Lower lobe of right lung (tissue), 2 donors: ENCODE measurements at regions not wholly inside any gene's neighbourhood (a gene's known extent, or its start where the extent isn't known, plus 50 kb on each side); places are given as distances from the start of the nearest gene placed in this dataset.

Source experiments
- ATAC-seq, 2 donors: fragments of 200-7000 bp; cut with Tn5 transposase; one replicate each; pipeline ENCODE4 v1.9.1; 2020 to 2022; ENCODE audit warnings: mild to moderate bottlenecking in 2 of 2, moderate library complexity in 2 of 2
- DNase-seq: peaks from one replicate; pipeline ENCODE4 v3.0.0-alpha.2; 2020
- H3K27ac ChIP-seq: fragments of 200-600 bp; one replicate; pipeline ENCODE4 v1.8.0; 2022
- H3K27me3 ChIP-seq: fragments of 200-600 bp; one replicate; pipeline ENCODE4 v1.8.0; 2022; ENCODE audit warnings: low read depth
- H3K36me3 ChIP-seq: fragments of 200-600 bp; one replicate; pipeline ENCODE4 v1.8.0; 2022; ENCODE audit warnings: mild to moderate bottlenecking
- H3K4me1 ChIP-seq: fragments of 200-600 bp; one replicate; pipeline ENCODE4 v1.8.0; 2022
- H3K4me3 ChIP-seq: fragments of 200-600 bp; one replicate; pipeline ENCODE4 v1.8.0; 2022; ENCODE audit warnings: mild to moderate bottlenecking
- H3K9me3 ChIP-seq: fragments of 200-600 bp; one replicate; pipeline ENCODE4 v1.8.0; 2022
- CTCF ChIP-seq: fragments of 200-600 bp; IDR thresholded peaks from one replicate; pipeline ENCODE4 v1.8.0; 2022; ENCODE audit warnings: antibody characterized with exemption, mild to moderate bottlenecking
- intact Hi-C: fragments of 100-400 bp; cut with DNase I; formaldehyde crosslinking; loops from one replicate; pipeline ENCODE4 v1.11.0; 2022
- donor health status: DM: no; HTN: yes; CAD: no; lungs with severe emphysema.

GRCh38 chr13:34847766-34848165 is 94.3 kb upstream of the NBEA start:
- Histone ChIP-seq H3K27ac (no peak overlapping the region), H3K9me3 (no peaks in the 10 kb centered on the region), H3K4me3 (no peak overlapping the region), H3K4me1 (no peaks in the 10 kb centered on the region), H3K27me3 (no peaks in the 10 kb centered on the region), H3K36me3 (no peaks in the 10 kb centered on the region)
- DNase-seq (no peak), ATAC-seq (no peak)
- intact Hi-C loops = no loop called here
- TF ChIP-seq CTCF = no peak

DNA sequence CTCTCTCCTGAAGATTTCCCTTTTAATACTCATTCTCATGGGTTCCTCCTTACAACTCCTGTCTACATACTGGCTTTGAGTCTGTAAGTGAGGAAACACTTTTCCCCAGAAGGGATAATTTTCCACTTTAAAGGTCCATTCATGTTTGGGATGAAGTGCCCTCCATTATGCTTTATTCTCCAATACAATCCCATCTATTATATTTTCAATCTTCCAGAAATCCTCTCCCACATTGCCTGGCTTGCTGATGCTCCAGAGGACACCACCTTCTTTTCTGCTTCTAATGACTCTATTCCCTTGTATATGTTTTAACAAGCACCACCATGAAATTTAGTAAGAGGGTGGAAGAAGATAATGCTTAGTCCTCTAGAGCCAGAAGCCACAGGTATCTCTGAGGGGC is 92.7 kb upstream of the NBEA start:
- no peak overlapping the region for H3K27ac ChIP-seq
- no peaks in the 10 kb centered on the region for H3K4me1 ChIP-seq
- intact Hi-C loops = no loop called here
- DNase-seq = no peak
- no peak for ATAC-seq
- H3K36me3 ChIP-seq = no peaks in the 10 kb centered on the region
- no peak for TF ChIP-seq CTCF
- H3K27me3 ChIP-seq = no peaks in the 10 kb centered on the region
- H3K4me3 ChIP-seq = no peak overlapping the region
- H3K9me3 ChIP-seq = no peaks in the 10 kb centered on the region

GRCh38 chr13:34853161-34853560 is 88.9 kb upstream of the NBEA start:
- DNase-seq = no peak
- ATAC-seq = no peak
- Histone ChIP-seq H3K27me3 (no peaks in the 10 kb centered on the region), H3K4me1 (no peaks in the 10 kb centered on the region), H3K9me3 (no peaks in the 10 kb centered on the region), H3K4me3 (no peak overlapping the region), H3K27ac (no peak overlapping the region), H3K36me3 (no peaks in the 10 kb centered on the region)
- no peak for TF ChIP-seq CTCF
- intact Hi-C loops = no loop called here

- DNase-seq (no peak), ATAC-seq (no peak)
- Histone ChIP-seq H3K4me1 (no peaks in the 10 kb centered on the region), H3K27ac (no peak overlapping the region), H3K9me3 (no peaks in the 10 kb centered on the region), H3K4me3 (no peak overlapping the region), H3K27me3 (no peaks in the 10 kb centered on the region), H3K36me3 (no peaks in the 10 kb centered on the region)
- TF ChIP-seq CTCF = no peak
- intact Hi-C loops = no loop called here
Observed at GRCh38 chr13:34857558-34858325, 84.3 kb upstream of the NBEA start.

DNA sequence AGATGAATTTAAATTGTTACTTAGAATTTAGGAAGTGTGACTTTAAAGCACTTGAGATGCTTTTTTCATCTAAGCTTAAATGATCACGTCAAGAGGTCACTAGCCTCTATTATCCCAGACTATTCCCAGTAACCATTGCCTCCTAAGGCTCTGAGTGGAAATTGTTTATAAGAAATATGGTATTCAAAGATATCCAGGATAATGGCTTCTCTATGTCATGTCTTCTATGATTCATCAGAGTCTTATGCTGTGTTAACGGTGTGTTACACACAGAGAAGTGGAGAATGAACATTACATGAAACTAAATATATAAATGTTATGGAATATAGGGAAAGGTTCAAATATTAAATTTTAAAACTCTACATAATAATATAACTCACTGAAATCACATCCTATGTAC is 79.8 kb upstream of the NBEA start:
- H3K4me3 ChIP-seq = no peak overlapping the region
- DNase-seq (no peak), ATAC-seq (no peak)
- no peaks in the 10 kb centered on the region for H3K36me3 ChIP-seq
- no peaks in the 10 kb centered on the region for H3K4me1 ChIP-seq
- no peak overlapping the region for H3K27ac ChIP-seq
- H3K9me3 ChIP-seq = no peaks in the 10 kb centered on the region
- H3K27me3 ChIP-seq = no peaks in the 10 kb centered on the region
- intact Hi-C loops = no loop called here
- no peak for TF ChIP-seq CTCF
